ENCODE measurements at regions not wholly inside any gene's neighbourhood (a gene's known extent, or its start where the extent isn't known, plus 50 kb on each side); places are given as distances from the start of the nearest gene placed in this dataset.

DNA sequence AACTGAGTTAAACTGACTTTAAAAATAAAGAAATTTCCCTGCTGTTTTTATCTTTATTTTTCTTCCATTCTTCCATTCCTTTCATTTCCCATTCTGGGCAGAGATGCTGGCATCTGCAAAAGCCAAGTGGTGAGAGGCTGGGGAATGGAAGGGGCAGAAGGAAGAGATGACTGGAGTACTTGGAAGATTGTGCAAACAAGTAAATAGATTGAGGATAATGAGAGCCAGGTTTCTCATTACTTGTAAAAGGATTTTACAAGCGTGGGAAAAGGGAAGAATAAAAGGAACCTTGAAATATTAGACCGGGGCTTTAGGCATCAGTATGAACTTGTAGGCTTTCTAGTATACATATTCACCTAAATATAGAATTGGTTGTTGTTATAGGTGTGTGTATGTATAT is 341.2 kb downstream of the CAAP1 start:
- POLR2A ChIA-PET = no interaction called here
- TF ChIP-seq CTCF (IDR thresholded peaks at IDR 0.05) (no peak), REST (IDR thresholded peaks at IDR 0.05; ENCODE audit: insufficient read depth in 1 of 2, low read depth in 2 of 2, low read length in 1 of 2) (no peak), SIN3A (IDR thresholded peaks at IDR 0.05; ENCODE audit: borderline replicate concordance, insufficient read depth, low read depth, low read length) (no peak), TCF7L2 (IDR thresholded peaks at IDR 0.05; ENCODE audit: low read depth, low read length) (no peak)
- no TSS peak for BruUV-seq (replicated peaks)
- no peak for DNase-seq (ENCODE audit: low read depth, low spot score)
- CTCF ChIA-PET = no interaction called here
- no peak overlapping the region for H3K4me3 ChIP-seq (ENCODE audit: low read depth in 2 of 2, low read length in 2 of 2)
- in situ Hi-C loops (cut with HindIII; ENCODE audit: low pct_unique_long_range_greater_than_20kb, low sequenced_read_pairs) (no loop called here), intact Hi-C loops (cut with micrococcal nuclease; ENCODE audit: unreplicated experiment) (no loop called here)
- H3K9me3 ChIP-seq (ENCODE audit: control insufficient read depth, insufficient read depth, low read depth, low read length) = no peaks in the 10 kb centered on the region
- ATAC-seq = no peak
- H3K27me3 ChIP-seq (ENCODE audit: control insufficient read depth, insufficient read depth, low read length) = no peaks in the 10 kb centered on the region
- H3K4me1 ChIP-seq (ENCODE audit: control insufficient read depth, insufficient read depth, low read length) = no peaks in the 10 kb centered on the region
- H3K27ac ChIP-seq (ENCODE audit: low read length) = no peak overlapping the region
- no peaks in the 10 kb centered on the region for H3K36me3 ChIP-seq (ENCODE audit: control insufficient read depth, insufficient read depth, low read length)

GRCh38 chr9:26548781-26549290 is 343.8 kb downstream of the CAAP1 start:
- in situ Hi-C loops (cut with HindIII; ENCODE audit: low pct_unique_long_range_greater_than_20kb, low sequenced_read_pairs) (no loop called here), intact Hi-C loops (cut with micrococcal nuclease; ENCODE audit: unreplicated experiment) (no loop called here)
- Histone ChIP-seq H3K9me3 (ENCODE audit: control insufficient read depth, insufficient read depth, low read depth, low read length) (no peaks in the 10 kb centered on the region), H3K27ac (ENCODE audit: low read length) (no peak overlapping the region), H3K36me3 (ENCODE audit: control insufficient read depth, insufficient read depth, low read length) (no peaks in the 10 kb centered on the region), H3K27me3 (ENCODE audit: control insufficient read depth, insufficient read depth, low read length) (no peaks in the 10 kb centered on the region), H3K4me3 (ENCODE audit: low read depth in 2 of 2, low read length in 2 of 2) (no peak overlapping the region), H3K4me1 (ENCODE audit: control insufficient read depth, insufficient read depth, low read length) (no peaks in the 10 kb centered on the region)
- no peak for TF ChIP-seq TCF7L2 (IDR thresholded peaks at IDR 0.05; ENCODE audit: low read depth, low read length)
- no peak for TF ChIP-seq POLR2AphosphoS5 (IDR thresholded peaks at IDR 0.05; ENCODE audit: low read depth, low read length)
- ChIA-PET CTCF (no interaction called here), POLR2A (no interaction called here)
- ATAC-seq (no peak), DNase-seq (ENCODE audit: low read depth, low spot score) (no peak)
- no TSS peak for BruUV-seq (replicated peaks)

DNA sequence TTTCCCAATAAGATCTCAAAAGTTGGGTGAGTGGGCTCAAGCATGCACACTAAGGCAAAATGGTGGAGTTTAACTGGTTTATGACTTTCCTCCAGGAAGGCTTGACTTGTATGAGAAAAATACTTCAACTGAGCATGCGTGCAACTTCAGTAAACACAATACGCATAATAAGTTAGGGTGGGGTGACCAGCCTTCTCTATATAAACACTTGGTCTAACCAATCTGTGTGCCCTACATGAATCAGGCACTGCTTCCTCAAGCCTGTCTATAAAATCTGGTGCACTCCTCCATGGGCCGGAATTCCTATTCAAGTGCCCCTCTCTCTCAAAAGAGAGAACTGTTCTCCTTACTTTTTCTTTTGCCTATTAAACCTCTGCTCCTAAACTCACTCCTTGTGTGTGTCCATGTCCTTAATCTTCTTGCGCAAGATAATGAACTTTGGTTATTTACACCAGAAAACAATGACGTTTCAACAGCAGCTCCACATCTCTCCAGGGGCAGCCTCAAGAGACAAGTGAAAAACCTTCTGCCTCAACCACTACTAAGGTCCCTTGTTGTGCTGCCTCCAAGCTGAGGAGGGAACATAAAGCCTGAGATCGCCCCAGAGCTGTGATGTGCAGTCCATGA is 352.6 kb downstream of the CAAP1 start:
- in situ Hi-C loops (cut with HindIII; ENCODE audit: low pct_unique_long_range_greater_than_20kb, low sequenced_read_pairs) (no loop called here), intact Hi-C loops (cut with micrococcal nuclease; ENCODE audit: unreplicated experiment) (no loop called here)
- no peak overlapping the region for H3K4me3 ChIP-seq (ENCODE audit: low read depth in 2 of 2, low read length in 2 of 2)
- no peaks in the 10 kb centered on the region for H3K9me3 ChIP-seq (ENCODE audit: control insufficient read depth, insufficient read depth, low read depth, low read length)
- no TSS peak for BruUV-seq (replicated peaks)
- ChIA-PET CTCF (no interaction called here), POLR2A (no interaction called here)
- H3K36me3 ChIP-seq (ENCODE audit: control insufficient read depth, insufficient read depth, low read length) = no peaks in the 10 kb centered on the region
- H3K27ac ChIP-seq (ENCODE audit: low read length) = no peak overlapping the region
- H3K4me1 ChIP-seq (ENCODE audit: control insufficient read depth, insufficient read depth, low read length) = no peaks in the 10 kb centered on the region
- no peaks in the 10 kb centered on the region for H3K27me3 ChIP-seq (ENCODE audit: control insufficient read depth, insufficient read depth, low read length)
- DNase-seq (ENCODE audit: low read depth, low spot score) (no peak), ATAC-seq (no peak)
- TF ChIP-seq SIN3A (IDR thresholded peaks at IDR 0.05; ENCODE audit: borderline replicate concordance, insufficient read depth, low read depth, low read length) (no peak), REST (IDR thresholded peaks at IDR 0.05; ENCODE audit: insufficient read depth in 1 of 2, low read depth in 2 of 2, low read length in 1 of 2) (no peak), POLR2AphosphoS5 (IDR thresholded peaks at IDR 0.05; ENCODE audit: low read depth, low read length) (no peak), TCF7L2 (IDR thresholded peaks at IDR 0.05; ENCODE audit: low read depth, low read length) (no peak), CTCF (IDR thresholded peaks at IDR 0.05) (no peak)
